DND-41 (cell line): ENCODE measurements at regions not wholly inside any gene's neighbourhood (a gene's known extent, or its start where the extent isn't known, plus 50 kb on each side); places are given as distances from the start of the nearest gene placed in this dataset.

ENCODE experiments used
- ATAC-seq: fragments of 200-7000 bp; cut with Tn5 transposase; 3 replicates; pipeline ENCODE4 v1.9.1; 2021; ENCODE audit warnings: low read depth; ENCODE audit not compliant: insufficient read depth
- DNase-seq: peaks from one replicate; pipeline ENCODE4 v3.0.0-alpha.2; 2020
- H2AFZ ChIP-seq: 2 replicates; pipeline ENCODE4 v1.6.0; 2012; ENCODE audit warnings: low read depth, low read length
- H3K27ac ChIP-seq: 2 replicates; pipeline ENCODE4 v1.5.1; 2012; ENCODE audit warnings: low read length, inconsistent platforms
- H3K27me3 ChIP-seq: fragments of 200-600 bp; sonication (generic); 2 replicates; pipeline ENCODE4 v1.6.0; 2012; ENCODE audit warnings: low read length, mild to moderate bottlenecking, inconsistent platforms; ENCODE audit not compliant: insufficient read depth, poor library complexity
- H3K36me3 ChIP-seq: 2 replicates; pipeline ENCODE4 v1.5.1; 2012; ENCODE audit warnings: low read length, inconsistent platforms; ENCODE audit not compliant: insufficient read depth
- H3K4me1 ChIP-seq: 2 replicates; pipeline ENCODE4 v1.5.1; 2012; ENCODE audit warnings: mild to moderate bottlenecking, low read length; ENCODE audit not compliant: insufficient read depth
- H3K4me2 ChIP-seq: 2 replicates; pipeline ENCODE4 v1.6.0; 2012; ENCODE audit warnings: mild to moderate bottlenecking, moderate library complexity, low read length, inconsistent platforms; ENCODE audit not compliant: insufficient read depth
- H3K4me3 ChIP-seq, 2 experiments: fragments of 200-600 bp in 1 of 2; shearing (Covaris generic) in 1 of 2; 2 replicates each; pipeline ENCODE4 v1.5.1; 2012 to 2016; ENCODE audit warnings: inconsistent platforms in 2 of 2, low read length in 2 of 2, mild to moderate bottlenecking in 2 of 2, low read depth in 1 of 2, moderate library complexity in 1 of 2
- H3K79me2 ChIP-seq: 2 replicates; pipeline ENCODE4 v1.6.0; 2012; ENCODE audit warnings: low read length, inconsistent platforms; ENCODE audit not compliant: insufficient read depth
- H3K9ac ChIP-seq: 2 replicates; pipeline ENCODE4 v1.6.0; 2012; ENCODE audit warnings: low read depth, mild to moderate bottlenecking, inconsistent platforms, low read length, moderate library complexity
- H3K9me3 ChIP-seq: 2 replicates; pipeline ENCODE4 v1.5.1; 2012; ENCODE audit warnings: low read length, moderate library complexity, mild to moderate bottlenecking, inconsistent platforms; ENCODE audit not compliant: insufficient read depth, severe bottlenecking
- H4K20me1 ChIP-seq: 2 replicates; pipeline ENCODE4 v1.6.0; 2012; ENCODE audit warnings: low read length; ENCODE audit not compliant: insufficient read depth
- EZH2 ChIP-seq: IDR thresholded peaks from 3 replicates; pipeline ENCODE4 v1.6.1; 2012; ENCODE audit warnings: borderline replicate concordance, low read depth, mild to moderate bottlenecking, moderate library complexity, low read length, inconsistent platforms; ENCODE audit not compliant: severe bottlenecking
- TF ChIP-seq, protein P1 (sequence below): IDR thresholded peaks from 2 replicates; pipeline ENCODE4 v1.5.1; 2012; ENCODE audit warnings: borderline replicate concordance, low read length, moderate library complexity, mild to moderate bottlenecking; ENCODE audit not compliant: poor library complexity, severe bottlenecking; ENCODE audit errors: extremely low read depth

DNA sequence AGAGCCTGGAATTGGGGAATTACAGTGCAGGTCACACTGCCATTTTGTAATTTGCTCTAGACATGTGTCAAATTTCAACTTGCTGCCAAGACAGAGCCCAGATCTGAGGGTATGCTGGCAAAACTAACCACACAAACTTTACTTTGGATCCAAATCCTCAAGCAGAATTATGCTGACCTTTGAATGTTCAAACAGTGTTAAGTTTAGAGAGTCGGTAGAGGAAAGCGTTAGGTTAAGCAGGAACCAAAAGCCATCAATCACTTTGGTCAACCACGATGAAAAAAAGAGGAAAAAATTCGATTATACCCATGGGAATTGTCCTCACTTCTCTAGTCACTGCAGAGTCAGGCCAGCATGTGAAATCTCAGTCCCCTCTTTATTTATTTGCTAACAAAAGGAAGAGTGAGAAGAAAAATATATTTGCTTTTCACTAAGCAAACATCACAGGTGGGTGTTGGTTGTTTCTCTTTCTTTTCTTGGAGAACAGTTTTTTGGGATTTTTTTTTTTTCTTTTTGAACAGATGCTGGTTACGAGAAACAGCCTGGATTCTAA, 105.1 kb upstream of the ADGRF1 start:
- no peak overlapping the region for H3K4me2 ChIP-seq
- H3K4me3 ChIP-seq, result no peak overlapping the region
- no peak overlapping the region for H3K9ac ChIP-seq
- no peaks in the 10 kb centered on the region for H3K9me3 ChIP-seq
- H3K79me2 ChIP-seq, result no peaks in the 10 kb centered on the region
- ATAC-seq (no peak), DNase-seq (no peak)
- no peaks in the 10 kb centered on the region for H3K36me3 ChIP-seq
- no peaks in the 10 kb centered on the region for H4K20me1 ChIP-seq
- no peaks in the 10 kb centered on the region for H3K4me1 ChIP-seq
- H2AFZ ChIP-seq, result no peak overlapping the region
- no peak overlapping the region for H3K27ac ChIP-seq
- H3K27me3 ChIP-seq, result no peaks in the 10 kb centered on the region
- TF ChIP-seq EZH2, result no peak
- TF ChIP-seq, protein P1, sequence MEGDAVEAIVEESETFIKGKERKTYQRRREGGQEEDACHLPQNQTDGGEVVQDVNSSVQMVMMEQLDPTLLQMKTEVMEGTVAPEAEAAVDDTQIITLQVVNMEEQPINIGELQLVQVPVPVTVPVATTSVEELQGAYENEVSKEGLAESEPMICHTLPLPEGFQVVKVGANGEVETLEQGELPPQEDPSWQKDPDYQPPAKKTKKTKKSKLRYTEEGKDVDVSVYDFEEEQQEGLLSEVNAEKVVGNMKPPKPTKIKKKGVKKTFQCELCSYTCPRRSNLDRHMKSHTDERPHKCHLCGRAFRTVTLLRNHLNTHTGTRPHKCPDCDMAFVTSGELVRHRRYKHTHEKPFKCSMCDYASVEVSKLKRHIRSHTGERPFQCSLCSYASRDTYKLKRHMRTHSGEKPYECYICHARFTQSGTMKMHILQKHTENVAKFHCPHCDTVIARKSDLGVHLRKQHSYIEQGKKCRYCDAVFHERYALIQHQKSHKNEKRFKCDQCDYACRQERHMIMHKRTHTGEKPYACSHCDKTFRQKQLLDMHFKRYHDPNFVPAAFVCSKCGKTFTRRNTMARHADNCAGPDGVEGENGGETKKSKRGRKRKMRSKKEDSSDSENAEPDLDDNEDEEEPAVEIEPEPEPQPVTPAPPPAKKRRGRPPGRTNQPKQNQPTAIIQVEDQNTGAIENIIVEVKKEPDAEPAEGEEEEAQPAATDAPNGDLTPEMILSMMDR, result no peak

- ATAC-seq (no peak), DNase-seq (no peak)
- Histone ChIP-seq H3K4me1 (no peaks in the 10 kb centered on the region), H3K27me3 (no peaks in the 10 kb centered on the region), H3K4me3 (no peak overlapping the region), H4K20me1 (no peaks in the 10 kb centered on the region), H3K27ac (no peak overlapping the region), H3K36me3 (no peaks in the 10 kb centered on the region), H3K4me2 (no peak overlapping the region), H2AFZ (no peak overlapping the region), H3K9ac (no peak overlapping the region), H3K79me2 (no peaks in the 10 kb centered on the region), H3K9me3 (no peaks in the 10 kb centered on the region)
- TF ChIP-seq, protein P1, result no peak
- no peak for TF ChIP-seq EZH2
Measured at GRCh38 chr6:47146431-47147174, 104.5 kb upstream of the ADGRF1 start.

- ATAC-seq (no peak), DNase-seq (no peak)
- Histone ChIP-seq H3K4me2 (no peak overlapping the region), H3K4me3 (no peak overlapping the region), H3K9ac (no peak overlapping the region), H3K27ac (no peak overlapping the region), H4K20me1 (no peaks in the 10 kb centered on the region), H3K27me3 (no peaks in the 10 kb centered on the region), H3K79me2 (no peaks in the 10 kb centered on the region), H3K36me3 (no peaks in the 10 kb centered on the region), H3K4me1 (no peaks in the 10 kb centered on the region), H2AFZ (no peak overlapping the region), H3K9me3 (no peaks in the 10 kb centered on the region)
- TF ChIP-seq, protein P1, result no peak
- no peak for TF ChIP-seq EZH2
Measured at GRCh38 chr6:47145212-47145611, 103.1 kb upstream of the ADGRF1 start.
